HAP-1 (cell line): ENCODE measurements at regions not wholly inside any gene's neighbourhood (a gene's known extent, or its start where the extent isn't known, plus 50 kb on each side); places are given as distances from the start of the nearest gene placed in this dataset.

Experiments used
- DNase-seq, 2 experiments: peaks; one replicate each; pipeline ENCODE4 v3.0.0-alpha.2; 2016 to 2020; ENCODE audit warnings: low spot score in 2 of 2
- H3K27me3 ChIP-seq: fragments of 250-450 bp; sonication (Bioruptor Pico); 2 replicates; pipeline ENCODE4 v1.5.1; 2020; ENCODE audit warnings: low read depth, mild to moderate bottlenecking, moderate library complexity
- H3K36me3 ChIP-seq: fragments of 250-450 bp; sonication (Bioruptor Pico); replicated peaks from 2 replicates; pipeline ENCODE4 v1.5.1; 2020; ENCODE audit warnings: mild to moderate bottlenecking
- H3K4me1 ChIP-seq: fragments of 250-450 bp; sonication (Bioruptor Pico); 2 replicates; pipeline ENCODE4 v1.5.1; 2020; ENCODE audit warnings: mild to moderate bottlenecking
- H3K4me3 ChIP-seq: fragments of 250-450 bp; sonication (Bioruptor Pico); 2 replicates; pipeline ENCODE4 v1.5.1; 2020; ENCODE audit warnings: mild to moderate bottlenecking, moderate library complexity
- H3K9me3 ChIP-seq: fragments of 250-450 bp; sonication (Bioruptor Pico); 2 replicates; pipeline ENCODE4 v1.5.1; 2020; ENCODE audit warnings: mild to moderate bottlenecking, moderate library complexity
- in situ Hi-C: fragments of 300-500 bp; cut with MboI; formaldehyde crosslinking; loops from 3 replicates; pipeline ENCODE4 v1.14.3; 2020; ENCODE audit warnings: low sequenced_read_pairs, inconsistent platforms, mixed read lengths

DNA sequence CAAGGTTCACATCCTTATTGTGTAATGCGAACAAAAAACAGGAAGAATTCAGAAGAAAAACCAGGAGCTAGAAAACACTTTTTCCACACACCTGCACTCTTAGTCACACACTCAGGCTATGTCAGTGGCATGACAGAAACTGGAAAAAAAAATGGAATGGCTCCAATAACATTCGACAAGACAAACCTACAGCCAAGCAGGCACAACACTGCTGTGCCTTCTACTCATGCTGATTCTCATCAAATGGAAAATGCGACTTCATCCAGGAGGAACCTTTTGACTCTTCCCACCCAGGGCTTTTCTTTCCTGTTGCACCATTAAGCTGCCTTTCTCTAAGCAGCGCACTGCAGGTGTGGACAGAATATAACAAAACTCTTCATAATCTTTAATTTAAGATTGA lies 163.2 kb upstream of the BTBD3 start:
- Histone ChIP-seq H3K4me1 (no peaks in the 10 kb centered on the region), H3K36me3 (no peaks in the 10 kb centered on the region), H3K4me3 (no peak overlapping the region), H3K9me3 (no peaks in the 10 kb centered on the region), H3K27me3 (no peaks in the 10 kb centered on the region)
- in situ Hi-C loops = no loop called here
- DNase-seq = no peak

DNA sequence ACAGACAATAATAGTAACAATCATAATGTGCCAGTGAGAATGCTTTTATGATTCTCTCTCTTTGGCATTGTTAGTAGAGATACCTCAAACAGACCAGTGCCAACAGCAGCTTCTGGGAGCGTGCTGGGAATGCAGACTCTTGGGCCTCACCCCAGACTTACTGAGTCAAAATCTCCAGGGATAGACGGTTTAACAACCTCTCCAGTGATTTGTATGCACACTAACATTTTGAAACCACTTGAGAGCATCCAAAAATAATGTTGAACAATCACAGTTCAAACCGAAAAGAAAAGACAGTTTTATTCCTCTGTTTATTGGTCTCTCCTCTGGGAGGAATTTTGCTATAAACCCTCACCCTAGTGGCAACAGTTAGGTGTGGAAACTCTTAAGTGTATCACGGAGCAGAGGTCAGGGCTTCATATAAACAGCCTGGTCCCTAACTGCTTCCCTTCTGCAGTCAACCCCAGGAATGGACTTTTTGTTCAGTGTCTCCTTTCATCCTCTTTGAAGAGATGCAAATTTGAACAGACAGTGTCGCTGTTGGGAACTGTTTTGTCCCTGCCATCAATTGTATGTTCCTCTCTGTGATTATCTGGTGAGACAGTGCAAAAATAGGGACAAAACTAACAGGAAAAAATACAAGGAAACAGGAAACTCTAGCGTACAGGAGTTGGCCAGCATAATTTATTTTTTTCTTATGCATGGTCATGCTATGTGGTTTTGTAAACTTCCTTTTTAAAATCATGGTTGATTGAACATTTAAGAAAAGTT lies 162.4 kb upstream of the BTBD3 start:
- no peak overlapping the region for H3K4me3 ChIP-seq
- in situ Hi-C loops = no loop called here
- H3K9me3 ChIP-seq = no peaks in the 10 kb centered on the region
- no peaks in the 10 kb centered on the region for H3K4me1 ChIP-seq
- no peaks in the 10 kb centered on the region for H3K36me3 ChIP-seq
- DNase-seq = peak in 1 of 2 experiments; percentile 4
- H3K27me3 ChIP-seq = 0 out of 2 replicates have a peak, but pooled peaks cover 3% of the 10 kb centered on the region

DNA sequence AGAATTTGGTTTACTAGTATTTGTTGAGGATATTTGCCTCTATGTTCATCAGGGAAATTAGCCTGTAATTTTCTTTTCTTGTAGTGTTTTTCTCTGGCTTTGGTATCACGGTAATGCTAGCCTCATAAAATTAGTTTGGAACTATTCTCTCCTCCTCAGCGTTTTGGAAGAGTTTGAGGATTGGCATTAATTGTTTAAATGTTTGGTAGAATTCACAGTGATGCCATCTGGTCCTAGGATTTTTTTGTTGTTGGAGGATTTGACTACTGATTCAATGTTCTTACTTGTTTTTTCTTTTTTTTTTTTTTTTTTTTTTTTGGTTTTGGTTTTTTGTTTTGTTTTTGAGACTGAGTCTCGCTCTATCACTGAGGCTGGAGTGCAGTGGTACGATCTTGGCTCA lies 156.2 kb upstream of the BTBD3 start:
- DNase-seq = no peak
- in situ Hi-C loops = no loop called here
- H3K36me3 ChIP-seq = no peaks in the 10 kb centered on the region

DNA sequence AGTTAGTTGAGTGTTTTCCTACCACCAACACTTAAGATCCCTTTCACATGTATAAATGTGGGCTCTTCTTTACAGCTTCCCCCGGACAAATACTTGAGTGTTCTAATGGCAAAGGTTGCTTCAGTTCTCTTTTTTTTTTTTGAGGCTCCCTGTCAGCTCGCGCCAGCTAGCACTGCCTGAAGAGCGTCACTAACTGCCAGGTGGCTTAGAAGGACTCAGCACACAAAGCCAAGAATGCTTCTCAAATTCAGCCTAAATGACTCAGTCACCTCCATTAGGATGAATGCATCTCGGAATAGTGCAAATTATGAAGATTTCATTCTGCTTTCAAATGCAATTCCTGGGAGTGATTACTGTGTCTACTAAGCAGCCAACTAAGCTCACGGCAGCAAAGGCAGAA lies 150.7 kb upstream of the BTBD3 start:
- Histone ChIP-seq H3K9me3 (no peaks in the 10 kb centered on the region), H3K4me3 (no peak overlapping the region), H3K36me3 (no peaks in the 10 kb centered on the region), H3K27me3 (no peaks in the 10 kb centered on the region), H3K4me1 (no peaks in the 10 kb centered on the region)
- DNase-seq = no peak
- in situ Hi-C loops = no loop called here

More for the DNA sequence above, 156.2 kb upstream of the BTBD3 start:
- H3K4me1 ChIP-seq = no peaks in the 10 kb centered on the region
- H3K27me3 ChIP-seq = 0 out of 2 replicates have a peak, but pooled peaks cover 3% of the 10 kb centered on the region
- H3K4me3 ChIP-seq = no peak overlapping the region
- H3K9me3 ChIP-seq = no peaks in the 10 kb centered on the region

DNA sequence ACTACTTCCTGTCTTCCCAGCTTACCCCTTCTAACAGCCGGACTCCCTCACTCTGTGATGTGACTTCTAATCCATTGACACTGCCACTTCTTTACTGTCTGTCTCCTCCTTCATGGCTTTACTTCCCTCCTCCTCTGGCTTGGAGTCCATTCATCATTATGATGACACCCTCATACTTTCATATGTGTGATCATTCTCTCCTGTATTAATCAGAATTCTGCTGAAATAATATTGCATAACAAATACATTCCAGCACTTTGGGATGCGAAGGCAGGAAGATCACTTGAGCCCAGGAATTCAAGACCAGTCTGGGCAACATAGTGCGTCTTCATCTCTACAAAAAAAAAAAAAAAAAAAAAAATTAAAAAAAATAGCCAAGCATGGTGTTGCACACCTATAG lies 147.9 kb upstream of the BTBD3 start:
- Histone ChIP-seq H3K9me3 (no peaks in the 10 kb centered on the region), H3K4me1 (no peaks in the 10 kb centered on the region), H3K36me3 (no peaks in the 10 kb centered on the region), H3K4me3 (no peak overlapping the region), H3K27me3 (no peaks in the 10 kb centered on the region)
- DNase-seq = no peak
- in situ Hi-C loops = no loop called here

DNA sequence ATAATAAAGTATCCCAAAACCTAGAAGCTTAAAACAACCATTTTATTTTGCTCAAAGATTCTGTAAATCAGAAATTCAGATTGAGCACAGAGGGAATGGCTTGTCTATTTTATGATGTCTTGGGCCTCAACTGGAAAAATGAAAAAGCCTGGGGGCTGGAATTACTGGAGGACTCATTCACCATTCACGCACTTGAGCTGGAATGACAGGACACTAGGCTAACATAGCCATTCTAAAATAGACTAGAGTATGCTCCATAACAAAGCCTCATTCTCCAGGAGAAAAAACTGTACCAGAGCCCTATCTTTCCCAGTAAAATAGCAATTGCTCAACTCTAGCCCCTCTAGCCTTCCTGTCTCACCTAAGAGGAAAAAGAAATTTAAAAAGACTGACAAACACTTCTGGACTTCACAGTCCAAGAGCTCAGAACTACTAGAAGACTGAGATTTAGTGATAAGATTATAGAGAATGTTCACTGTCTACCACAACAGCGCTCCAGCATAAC lies 145.4 kb upstream of the BTBD3 start:
- H3K4me1 ChIP-seq = no peaks in the 10 kb centered on the region
- no peak overlapping the region for H3K4me3 ChIP-seq
- no peak for DNase-seq
- no peaks in the 10 kb centered on the region for H3K9me3 ChIP-seq
- no peaks in the 10 kb centered on the region for H3K27me3 ChIP-seq
- no peaks in the 10 kb centered on the region for H3K36me3 ChIP-seq
- in situ Hi-C loops = no loop called here

DNA sequence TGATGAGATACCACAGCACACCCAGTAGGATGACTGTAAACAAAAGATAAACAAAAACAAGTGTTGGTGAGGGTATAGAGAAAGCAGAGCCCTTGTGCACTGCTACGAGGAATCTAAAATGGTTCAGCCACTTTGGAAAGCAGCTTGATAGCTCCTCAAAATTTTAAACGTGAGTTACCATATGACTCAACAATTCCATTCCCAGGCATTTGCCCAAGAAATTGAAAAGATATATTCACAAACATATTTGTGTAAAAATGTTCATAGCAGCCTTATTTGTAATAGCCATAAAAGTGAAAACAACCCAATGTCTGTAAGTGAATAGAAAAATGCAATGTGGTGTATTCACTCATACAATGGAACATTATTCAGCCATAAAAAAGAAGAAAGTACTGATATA lies 141.0 kb upstream of the BTBD3 start:
- in situ Hi-C loops = no loop called here
- Histone ChIP-seq H3K36me3 (no peaks in the 10 kb centered on the region), H3K4me3 (no peak overlapping the region), H3K4me1 (no peaks in the 10 kb centered on the region), H3K9me3 (no peaks in the 10 kb centered on the region), H3K27me3 (no peaks in the 10 kb centered on the region)
- DNase-seq = no peak

DNA sequence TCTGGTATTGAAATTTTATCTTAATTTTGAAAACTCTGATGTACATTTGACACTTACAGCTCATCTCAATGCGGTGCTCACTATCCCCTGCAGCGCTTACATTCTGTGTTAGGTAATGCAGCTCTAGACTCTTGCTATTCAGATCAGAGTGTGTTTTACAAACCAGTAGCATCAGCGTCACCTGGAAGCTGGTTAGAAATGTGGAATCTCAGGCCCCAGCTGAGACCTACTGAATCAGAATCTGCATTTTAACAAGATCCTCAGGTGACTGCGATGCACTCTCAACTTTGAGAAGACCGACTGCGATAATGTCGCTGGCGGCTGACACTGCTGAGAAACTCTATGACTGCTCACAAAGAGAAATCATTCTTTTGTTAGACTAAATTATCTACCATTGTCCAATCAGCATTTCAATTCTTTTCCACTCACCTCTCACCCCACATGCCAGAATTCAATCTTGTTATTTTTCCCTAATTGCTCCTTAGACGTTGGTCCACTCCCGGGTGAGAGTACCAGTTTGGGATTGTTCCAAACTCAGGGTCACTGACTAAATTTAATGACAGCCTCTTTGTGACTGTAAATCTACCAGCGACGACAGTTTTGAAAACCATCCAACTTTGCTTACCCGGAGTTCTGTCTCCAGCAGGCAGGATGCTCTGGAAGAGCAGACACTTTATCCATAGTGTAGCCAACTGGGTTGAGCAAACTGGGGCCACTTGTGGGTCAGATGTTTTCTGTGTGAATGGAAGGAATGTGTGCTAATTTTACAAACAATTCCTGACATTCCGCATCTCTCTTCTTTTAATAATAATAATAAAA lies 140.1 kb upstream of the BTBD3 start:
- Histone ChIP-seq H3K4me1 (no peaks in the 10 kb centered on the region), H3K9me3 (no peaks in the 10 kb centered on the region), H3K27me3 (no peaks in the 10 kb centered on the region), H3K4me3 (no peak overlapping the region), H3K36me3 (no peaks in the 10 kb centered on the region)
- DNase-seq = no peak
- in situ Hi-C loops = no loop called here

DNA sequence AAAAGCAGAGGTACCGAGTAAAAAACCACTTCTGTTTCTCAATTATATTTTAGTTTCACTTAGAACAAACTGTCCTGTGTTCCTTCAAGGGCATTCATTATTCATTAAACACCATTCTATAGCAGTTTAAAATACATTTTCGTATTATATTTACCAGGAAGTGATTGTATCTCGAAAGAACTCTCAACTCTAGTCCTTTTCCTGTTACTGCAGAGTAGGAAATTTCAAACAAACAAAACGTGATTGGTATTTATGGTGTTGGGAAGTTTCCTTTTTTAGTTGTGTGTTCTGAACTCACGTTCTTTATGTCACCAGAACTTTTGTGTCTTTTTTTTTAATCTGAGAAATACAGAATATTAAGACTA lies 139.5 kb upstream of the BTBD3 start:
- Histone ChIP-seq H3K36me3 (no peaks in the 10 kb centered on the region), H3K4me3 (no peak overlapping the region), H3K4me1 (no peaks in the 10 kb centered on the region), H3K27me3 (no peaks in the 10 kb centered on the region), H3K9me3 (no peaks in the 10 kb centered on the region)
- DNase-seq = no peak
- in situ Hi-C loops = no loop called here

DNA sequence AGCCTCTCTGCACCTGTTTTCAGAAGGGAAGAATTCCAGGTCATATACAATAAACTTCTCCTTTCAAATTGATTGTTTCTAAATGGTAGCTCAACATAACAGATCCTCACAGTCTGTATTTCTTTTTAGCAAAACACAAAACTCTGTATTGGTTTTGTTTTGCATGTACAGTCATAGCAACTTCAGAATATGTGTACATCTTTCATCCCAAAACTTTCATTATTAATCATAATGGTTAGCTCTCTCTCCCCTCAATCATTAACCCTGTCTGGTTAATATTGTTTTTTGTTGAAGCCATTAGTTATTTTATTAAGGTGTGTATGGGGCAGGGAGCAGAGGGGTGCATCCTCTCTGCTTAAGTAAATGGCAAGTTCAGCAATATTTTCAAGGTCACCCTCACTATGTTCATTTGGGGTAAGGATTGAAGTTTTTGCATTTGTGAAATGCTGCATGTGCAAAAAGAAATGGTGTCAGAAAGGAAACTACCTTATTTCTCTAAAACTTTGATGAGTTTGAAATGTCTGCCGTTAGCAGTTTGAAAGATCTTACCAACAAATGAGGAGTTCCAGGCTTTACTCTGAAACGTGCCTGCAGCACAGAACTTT lies 136.8 kb upstream of the BTBD3 start:
- H3K27me3 ChIP-seq = no peaks in the 10 kb centered on the region
- H3K4me3 ChIP-seq = no peak overlapping the region
- in situ Hi-C loops = no loop called here
- no peak for DNase-seq
- no peaks in the 10 kb centered on the region for H3K36me3 ChIP-seq
- H3K9me3 ChIP-seq = no peaks in the 10 kb centered on the region
- no peaks in the 10 kb centered on the region for H3K4me1 ChIP-seq

DNA sequence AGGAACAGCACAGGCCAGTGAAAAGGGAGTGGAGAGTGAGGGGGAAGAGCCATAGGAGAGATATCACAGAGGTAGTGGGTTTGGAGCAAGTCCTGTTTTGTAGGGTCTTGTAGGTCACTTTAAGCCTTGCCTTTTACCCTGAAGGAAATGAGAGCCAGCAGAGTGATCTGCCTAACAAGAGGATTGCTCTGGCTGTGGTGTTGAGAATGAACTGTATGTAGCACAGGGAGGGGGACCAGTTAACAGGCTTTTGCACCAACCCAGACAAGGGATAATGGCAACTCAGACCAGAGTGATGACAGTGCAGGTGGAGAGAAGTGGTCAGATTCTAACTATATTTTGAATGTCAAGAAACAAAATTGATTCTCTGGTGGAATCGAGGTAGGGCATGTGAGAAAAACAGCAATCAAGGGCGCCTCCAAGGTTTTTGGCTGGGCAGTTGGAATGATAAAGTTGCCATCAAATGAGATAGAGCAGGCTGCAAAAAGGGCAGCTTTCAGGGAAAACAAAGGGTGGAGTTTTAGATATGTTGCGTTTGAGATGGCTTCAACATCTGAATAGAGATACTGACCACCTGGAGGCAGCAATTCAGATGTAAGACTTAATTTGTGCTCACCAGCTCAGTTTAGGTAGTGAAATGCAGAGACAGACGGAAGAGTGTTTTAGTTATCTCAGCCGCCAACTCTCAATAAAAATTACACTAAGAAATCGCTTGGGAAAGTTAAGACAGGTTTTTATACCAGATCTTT lies 134.4 kb upstream of the BTBD3 start:
- Histone ChIP-seq H3K36me3 (no peaks in the 10 kb centered on the region), H3K4me3 (no peak overlapping the region), H3K27me3 (no peaks in the 10 kb centered on the region), H3K4me1 (no peaks in the 10 kb centered on the region), H3K9me3 (no peaks in the 10 kb centered on the region)
- in situ Hi-C loops = no loop called here
- DNase-seq = no peak

DNA sequence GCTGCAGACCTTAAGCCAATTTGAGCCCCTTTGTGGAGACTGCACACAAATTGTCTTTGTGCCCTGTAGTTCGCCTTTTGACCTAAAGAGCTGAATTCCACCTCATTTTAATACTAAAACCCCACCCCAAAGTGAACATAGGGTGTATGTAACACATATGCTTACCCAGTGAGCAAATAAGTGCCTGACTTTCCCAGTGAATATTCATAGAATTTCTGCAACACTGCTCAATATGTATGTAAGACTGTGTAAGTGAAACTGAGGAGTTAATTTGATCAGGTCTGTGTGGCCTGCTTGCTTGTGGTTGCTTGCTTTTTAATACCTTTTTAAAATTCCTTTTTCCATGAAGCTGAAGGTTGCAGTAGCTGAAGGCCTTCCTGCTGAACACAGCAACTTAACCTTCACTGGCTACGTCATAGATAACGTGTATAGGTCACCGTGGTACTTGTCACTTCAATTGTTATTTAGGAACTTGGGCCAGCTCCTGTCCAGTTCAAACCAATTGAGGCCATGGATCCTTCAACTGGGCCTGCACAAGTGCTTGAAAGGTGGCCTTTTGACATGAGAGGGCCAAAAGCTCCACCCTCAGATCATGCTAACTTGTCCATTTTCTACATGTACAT lies 131.7 kb upstream of the BTBD3 start:
- no peaks in the 10 kb centered on the region for H3K4me1 ChIP-seq
- in situ Hi-C loops = no loop called here
- no peak for DNase-seq

DNA sequence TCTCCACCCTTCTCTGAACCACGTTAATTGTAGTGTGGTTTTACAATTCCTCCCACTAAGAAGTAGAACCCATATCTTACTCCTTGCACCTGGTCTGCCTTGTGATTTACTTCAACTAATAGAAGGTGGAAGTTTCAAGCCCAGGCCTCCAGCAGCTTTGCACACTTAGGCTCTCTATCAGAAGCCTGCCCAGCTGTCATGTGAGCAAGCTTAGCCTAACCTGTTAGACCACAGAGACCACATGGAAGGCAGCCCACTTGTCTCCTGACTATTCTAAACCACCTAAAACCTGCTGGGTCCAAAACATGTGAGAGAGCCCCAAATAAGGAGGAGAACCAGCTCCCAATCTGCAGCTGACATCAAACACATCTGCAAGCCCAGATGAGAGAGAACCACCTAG lies 127.6 kb upstream of the BTBD3 start:
- in situ Hi-C loops = no loop called here
- DNase-seq = no peak
- H3K4me3 ChIP-seq = no peak overlapping the region

More for the DNA sequence above, 131.7 kb upstream of the BTBD3 start:
- no peak overlapping the region for H3K4me3 ChIP-seq
- no peaks in the 10 kb centered on the region for H3K27me3 ChIP-seq
- no peaks in the 10 kb centered on the region for H3K36me3 ChIP-seq
- H3K9me3 ChIP-seq = no peaks in the 10 kb centered on the region

More for the DNA sequence above, 127.6 kb upstream of the BTBD3 start:
- H3K27me3 ChIP-seq = peaks cover 4% of the 10 kb centered on the region
- no peaks in the 10 kb centered on the region for H3K4me1 ChIP-seq
- no peaks in the 10 kb centered on the region for H3K9me3 ChIP-seq
- no peaks in the 10 kb centered on the region for H3K36me3 ChIP-seq
